ENCODE measurements at regions not wholly inside any gene's neighbourhood (a gene's known extent, or its start where the extent isn't known, plus 50 kb on each side); places are given as distances from the start of the nearest gene placed in this dataset.

- Histone ChIP-seq H3K9me3 (ENCODE audit: control insufficient read depth, insufficient read depth, low read length) (no peaks in the 10 kb centered on the region), H3K4me3 (ENCODE audit: low read depth, low read length) (no peak overlapping the region), H3K36me3 (ENCODE audit: control insufficient read depth, insufficient read depth, low read length) (no peaks in the 10 kb centered on the region), H3K27me3 (ENCODE audit: control insufficient read depth, insufficient read depth, low read length) (no peaks in the 10 kb centered on the region), H3K27ac (ENCODE audit: low read depth, low read length) (no peak overlapping the region), H3K4me1 (ENCODE audit: control insufficient read depth, insufficient read depth, low read length) (no peaks in the 10 kb centered on the region)
- WGBS (ENCODE audit: insufficient coverage), result no CpG with 5 or more reads among the region's 2 CpGs
- no peak for DNase-seq (ENCODE audit: low read depth in 4 of 6, low spot score in 6 of 6)
Observed at GRCh38 chr2:180730976-180731375, 249.4 kb upstream of the UBE2E3 start.

DNA sequence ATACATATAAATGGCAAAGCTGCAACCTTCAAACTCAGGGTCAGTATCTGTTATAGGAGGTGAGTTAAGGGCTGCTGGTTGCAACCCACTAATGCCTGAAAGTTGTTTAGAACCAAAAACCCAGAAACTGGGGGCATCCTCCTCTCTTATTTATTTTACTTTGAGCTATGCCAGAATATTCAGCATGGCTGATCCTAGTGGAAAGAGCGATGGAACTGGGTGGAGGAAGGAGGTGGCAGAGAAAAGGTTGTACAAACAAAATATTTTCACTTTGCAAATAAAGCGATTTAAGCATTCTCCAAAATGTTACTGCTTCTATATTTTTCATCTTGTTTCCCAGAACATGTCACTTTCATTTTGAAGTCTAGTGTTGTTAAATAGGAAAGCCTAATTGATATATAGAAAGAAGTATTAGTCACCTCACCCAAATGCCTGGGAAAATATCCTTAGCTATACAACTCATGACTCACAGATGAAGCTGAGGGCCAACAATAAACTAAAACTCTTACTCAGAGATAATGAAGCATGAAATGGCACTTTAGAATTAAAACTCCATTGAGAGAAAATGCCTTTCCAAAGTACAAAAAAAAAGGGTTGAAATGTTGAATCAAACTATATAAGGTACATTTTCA, 251.4 kb upstream of the UBE2E3 start:
- no peaks in the 10 kb centered on the region for H3K36me3 ChIP-seq (ENCODE audit: control insufficient read depth, insufficient read depth, low read length)
- no peaks in the 10 kb centered on the region for H3K4me1 ChIP-seq (ENCODE audit: control insufficient read depth, insufficient read depth, low read length)
- H3K27me3 ChIP-seq (ENCODE audit: control insufficient read depth, insufficient read depth, low read length), result no peaks in the 10 kb centered on the region
- no CpG with 5 or more reads among the region's 2 CpGs for WGBS (ENCODE audit: insufficient coverage)
- no peaks in the 10 kb centered on the region for H3K9me3 ChIP-seq (ENCODE audit: control insufficient read depth, insufficient read depth, low read length)
- H3K27ac ChIP-seq (ENCODE audit: low read depth, low read length), result no peak overlapping the region
- DNase-seq (ENCODE audit: low read depth in 4 of 6, low spot score in 6 of 6), result no peak
- H3K4me3 ChIP-seq (ENCODE audit: low read depth, low read length), result no peak overlapping the region

DNA sequence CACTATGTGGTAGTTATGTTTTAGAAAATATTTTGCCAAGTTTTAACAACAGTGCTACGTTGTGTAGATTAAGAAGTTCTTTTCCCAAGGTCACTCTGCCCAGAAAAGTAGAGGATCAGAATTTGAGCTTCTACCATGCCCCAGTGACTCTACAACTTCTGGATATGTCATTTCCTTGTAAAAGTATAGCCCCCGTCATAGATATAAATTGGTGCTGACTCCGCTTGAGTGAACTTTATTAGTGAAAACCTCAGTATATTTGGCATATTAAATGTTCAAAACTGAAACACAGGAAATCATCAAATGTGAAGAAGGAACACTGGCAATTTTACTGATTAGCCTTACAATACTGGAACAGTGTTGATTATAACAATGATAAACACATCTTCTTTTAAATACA, 256.7 kb upstream of the UBE2E3 start:
- Histone ChIP-seq H3K4me3 (ENCODE audit: low read depth, low read length) (no peak overlapping the region), H3K9me3 (ENCODE audit: control insufficient read depth, insufficient read depth, low read length) (no peaks in the 10 kb centered on the region), H3K27ac (ENCODE audit: low read depth, low read length) (no peak overlapping the region), H3K4me1 (ENCODE audit: control insufficient read depth, insufficient read depth, low read length) (no peaks in the 10 kb centered on the region), H3K27me3 (ENCODE audit: control insufficient read depth, insufficient read depth, low read length) (no peaks in the 10 kb centered on the region), H3K36me3 (ENCODE audit: control insufficient read depth, insufficient read depth, low read length) (no peaks in the 10 kb centered on the region)
- DNase-seq (ENCODE audit: low read depth in 4 of 6, low spot score in 6 of 6), result no peak
- no CpG with 5 or more reads among the region's 3 CpGs for WGBS (ENCODE audit: insufficient coverage)

DNA sequence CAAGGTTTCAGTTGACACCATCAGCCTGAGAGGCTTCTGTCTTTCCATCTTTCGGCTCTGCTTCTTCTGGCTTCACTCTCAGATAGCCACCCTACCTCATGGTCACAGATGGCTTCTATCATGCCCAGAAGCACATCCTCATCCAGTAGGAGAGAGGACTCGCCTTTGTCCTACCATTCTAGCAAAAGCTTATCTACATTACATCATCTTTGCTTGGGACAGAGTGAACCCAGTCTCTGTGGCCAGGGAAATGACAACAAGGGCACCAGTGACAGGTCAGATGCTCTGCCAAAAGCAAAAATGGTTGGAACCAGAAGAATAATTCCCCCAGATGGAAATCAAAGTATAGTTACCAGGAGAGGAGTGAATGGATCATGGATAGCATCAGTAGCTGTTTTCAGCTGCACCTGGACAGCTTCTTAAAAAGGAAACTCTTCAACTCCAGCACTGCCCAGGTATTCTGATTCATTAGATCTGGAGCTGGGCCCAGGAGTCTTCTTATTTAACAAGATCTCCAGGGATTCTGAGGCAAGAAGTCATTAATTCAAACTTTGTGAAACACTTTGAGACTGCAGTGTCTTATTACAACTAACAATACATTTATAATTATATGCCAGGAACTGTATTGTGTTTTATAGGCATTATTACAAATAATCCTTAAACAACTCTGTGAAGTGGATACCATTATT, 257.7 kb upstream of the UBE2E3 start:
- H3K36me3 ChIP-seq (ENCODE audit: control insufficient read depth, insufficient read depth, low read length), result no peaks in the 10 kb centered on the region
- no peak overlapping the region for H3K4me3 ChIP-seq (ENCODE audit: low read depth, low read length)
- H3K4me1 ChIP-seq (ENCODE audit: control insufficient read depth, insufficient read depth, low read length), result no peaks in the 10 kb centered on the region
- no peak overlapping the region for H3K27ac ChIP-seq (ENCODE audit: low read depth, low read length)
- 89% methylated on average over 1 of the region's 2 CpGs for WGBS (ENCODE audit: insufficient coverage)
- no peaks in the 10 kb centered on the region for H3K9me3 ChIP-seq (ENCODE audit: control insufficient read depth, insufficient read depth, low read length)
- no peak for DNase-seq (ENCODE audit: low read depth in 4 of 6, low spot score in 6 of 6)
- H3K27me3 ChIP-seq (ENCODE audit: control insufficient read depth, insufficient read depth, low read length), result no peaks in the 10 kb centered on the region

- H3K36me3 ChIP-seq (ENCODE audit: control insufficient read depth, insufficient read depth, low read length), result no peaks in the 10 kb centered on the region
- H3K27me3 ChIP-seq (ENCODE audit: control insufficient read depth, insufficient read depth, low read length), result no peaks in the 10 kb centered on the region
- no peaks in the 10 kb centered on the region for H3K4me1 ChIP-seq (ENCODE audit: control insufficient read depth, insufficient read depth, low read length)
- DNase-seq (ENCODE audit: low read depth in 4 of 6, low spot score in 6 of 6), result no peak
- no peak overlapping the region for H3K27ac ChIP-seq (ENCODE audit: low read depth, low read length)
- H3K4me3 ChIP-seq (ENCODE audit: low read depth, low read length), result no peak overlapping the region
- no peaks in the 10 kb centered on the region for H3K9me3 ChIP-seq (ENCODE audit: control insufficient read depth, insufficient read depth, low read length)
- no CpG with 5 or more reads among the region's 1 CpG for whole genome bisulfite sequencing (ENCODE audit: insufficient coverage)
Observed at GRCh38 chr2:180720829-180721228, 259.6 kb upstream of the UBE2E3 start.

DNA sequence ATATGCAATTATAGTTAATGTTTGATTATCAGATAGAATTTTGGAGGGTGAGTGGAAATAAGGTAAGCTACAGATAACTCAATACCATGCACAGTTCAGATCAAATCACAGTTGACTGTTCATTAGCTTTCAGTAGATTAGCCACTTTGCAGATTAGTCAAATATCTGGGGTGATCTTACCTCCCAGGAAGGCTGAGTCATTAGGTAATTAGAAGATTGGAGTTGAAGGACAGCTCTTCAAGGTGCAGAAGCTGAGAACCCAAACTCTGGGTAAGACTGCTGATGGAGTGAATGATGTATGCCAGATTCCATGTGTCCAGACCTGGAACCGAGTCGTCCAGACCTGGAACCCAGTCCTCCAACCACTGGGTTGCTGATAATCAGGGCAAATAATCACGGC, 262.8 kb upstream of the UBE2E3 start:
- no peaks in the 10 kb centered on the region for H3K9me3 ChIP-seq (ENCODE audit: control insufficient read depth, insufficient read depth, low read length)
- no peak overlapping the region for H3K27ac ChIP-seq (ENCODE audit: low read depth, low read length)
- no peaks in the 10 kb centered on the region for H3K27me3 ChIP-seq (ENCODE audit: control insufficient read depth, insufficient read depth, low read length)
- WGBS (ENCODE audit: insufficient coverage), result 100% methylated on average over 2 of the region's 3 CpGs
- H3K4me1 ChIP-seq (ENCODE audit: control insufficient read depth, insufficient read depth, low read length), result no peaks in the 10 kb centered on the region
- H3K4me3 ChIP-seq (ENCODE audit: low read depth, low read length), result no peak overlapping the region
- DNase-seq (ENCODE audit: low read depth in 4 of 6, low spot score in 6 of 6), result no peak
- no peaks in the 10 kb centered on the region for H3K36me3 ChIP-seq (ENCODE audit: control insufficient read depth, insufficient read depth, low read length)

DNA sequence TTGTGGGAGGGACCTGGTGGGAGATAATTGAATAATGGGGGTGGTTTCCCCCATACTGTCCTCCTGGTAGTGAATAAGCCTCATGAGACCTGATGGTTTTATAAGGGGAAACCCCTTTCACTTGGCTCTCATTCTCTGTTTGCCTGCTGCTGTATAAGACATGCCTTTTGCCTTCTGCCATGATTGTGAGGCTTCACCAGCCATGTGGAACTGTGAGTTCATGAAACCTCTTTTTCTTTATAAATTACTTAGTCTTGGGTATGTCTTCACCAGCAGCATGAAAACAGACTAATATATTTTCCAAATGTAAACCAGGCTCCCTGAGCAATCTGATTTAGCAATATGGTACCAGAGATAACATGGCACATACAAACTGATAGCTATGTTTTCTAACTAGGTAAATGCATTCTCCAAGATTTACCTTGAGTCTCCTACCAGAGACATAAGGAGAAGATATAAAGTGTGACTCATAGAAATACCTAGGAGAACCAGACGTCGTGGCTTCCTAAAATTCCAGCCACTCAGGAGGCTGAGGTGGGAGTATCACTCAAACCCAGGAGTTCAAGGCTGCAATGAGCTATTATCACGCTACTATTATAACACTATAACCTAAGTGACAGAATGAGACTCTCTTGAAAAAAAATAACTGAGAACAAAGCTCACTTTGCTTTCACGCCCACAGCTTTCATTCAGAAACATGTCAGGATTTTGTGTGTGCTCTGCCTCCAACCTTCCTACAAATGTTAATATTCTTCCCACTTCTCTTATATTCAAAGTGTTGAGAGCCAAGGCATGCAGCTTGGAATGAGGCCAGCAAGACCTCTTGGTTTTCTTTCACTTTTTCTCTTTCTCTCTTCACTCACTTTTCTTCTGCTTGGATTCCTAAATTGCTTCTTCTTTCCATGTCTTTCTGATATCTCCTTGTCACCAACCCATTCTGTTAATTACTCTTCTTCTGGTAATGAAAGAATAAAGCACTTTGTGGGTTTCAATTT, 263.9 kb upstream of the UBE2E3 start:
- Histone ChIP-seq H3K27ac (ENCODE audit: low read depth, low read length) (no peak overlapping the region), H3K9me3 (ENCODE audit: control insufficient read depth, insufficient read depth, low read length) (no peaks in the 10 kb centered on the region), H3K4me3 (ENCODE audit: low read depth, low read length) (no peak overlapping the region), H3K36me3 (ENCODE audit: control insufficient read depth, insufficient read depth, low read length) (no peaks in the 10 kb centered on the region), H3K27me3 (ENCODE audit: control insufficient read depth, insufficient read depth, low read length) (no peaks in the 10 kb centered on the region), H3K4me1 (ENCODE audit: control insufficient read depth, insufficient read depth, low read length) (no peaks in the 10 kb centered on the region)
- WGBS (ENCODE audit: insufficient coverage), result 83% methylated on average over 2 of the region's 4 CpGs
- DNase-seq (ENCODE audit: low read depth in 4 of 6, low spot score in 6 of 6), result no peak

DNA sequence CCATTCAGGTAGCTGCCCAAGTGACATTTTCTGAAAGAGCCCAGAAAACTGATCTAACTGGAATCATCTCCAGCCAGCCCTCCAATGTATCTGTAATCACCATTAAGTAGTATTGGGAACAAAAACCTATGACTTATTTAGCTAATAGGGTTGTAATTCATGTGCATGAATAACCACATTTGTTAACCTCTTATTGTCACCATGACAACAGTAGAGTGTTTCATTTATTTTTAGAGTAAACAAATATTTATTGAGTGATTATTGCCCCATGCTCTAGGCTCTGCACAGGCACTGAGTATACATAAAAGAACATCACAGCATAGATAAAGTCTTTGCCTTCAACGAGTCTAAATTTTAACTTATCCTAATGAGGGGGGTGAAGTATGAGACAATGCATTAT, 265.4 kb upstream of the UBE2E3 start:
- Histone ChIP-seq H3K9me3 (ENCODE audit: control insufficient read depth, insufficient read depth, low read length) (no peaks in the 10 kb centered on the region), H3K4me3 (ENCODE audit: low read depth, low read length) (no peak overlapping the region), H3K27me3 (ENCODE audit: control insufficient read depth, insufficient read depth, low read length) (no peaks in the 10 kb centered on the region), H3K36me3 (ENCODE audit: control insufficient read depth, insufficient read depth, low read length) (no peaks in the 10 kb centered on the region), H3K4me1 (ENCODE audit: control insufficient read depth, insufficient read depth, low read length) (no peaks in the 10 kb centered on the region), H3K27ac (ENCODE audit: low read depth, low read length) (no peak overlapping the region)
- no CpG with 5 or more reads among the region's 1 CpG for WGBS (ENCODE audit: insufficient coverage)
- no peak for DNase-seq (ENCODE audit: low read depth in 4 of 6, low spot score in 6 of 6)

DNA sequence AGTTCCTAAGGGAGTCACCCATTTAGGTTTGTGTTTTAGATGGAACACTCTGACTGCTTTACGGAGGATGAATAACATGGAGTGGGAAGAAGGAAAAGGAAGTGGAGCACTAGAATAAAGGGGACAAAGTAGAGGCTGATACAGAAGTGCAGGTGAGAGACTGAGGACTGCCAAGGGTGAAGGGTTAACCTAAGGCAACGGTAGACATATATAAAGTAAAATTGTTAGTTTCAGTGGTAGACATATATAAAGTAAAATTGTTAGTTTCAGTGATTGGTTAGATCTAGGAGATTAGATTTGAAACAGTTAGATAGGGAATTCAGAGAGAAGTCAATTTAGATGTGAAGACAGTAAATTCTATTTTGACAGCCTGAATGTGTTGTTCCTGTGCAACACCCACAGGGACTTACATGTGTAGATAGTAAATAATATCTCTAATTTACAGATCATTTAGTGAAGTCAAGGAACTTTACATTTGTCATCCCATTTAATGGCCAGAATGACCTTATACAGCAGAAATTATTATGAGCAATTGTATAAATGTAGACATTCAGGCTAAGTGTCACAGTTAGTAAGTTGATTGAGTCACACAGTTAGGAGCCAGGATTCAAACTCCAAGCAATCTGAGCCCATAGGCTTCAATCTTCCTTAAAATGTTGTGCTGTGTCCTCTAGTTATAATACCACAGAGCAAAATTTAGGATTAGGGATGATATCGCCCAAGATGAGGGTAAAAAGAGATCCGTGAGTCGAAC, 270.8 kb upstream of the UBE2E3 start:
- H3K4me1 ChIP-seq (ENCODE audit: control insufficient read depth, insufficient read depth, low read length), result no peaks in the 10 kb centered on the region
- DNase-seq (ENCODE audit: low read depth in 4 of 6, low spot score in 6 of 6), result no peak
- WGBS (ENCODE audit: insufficient coverage), result 94% methylated on average over 2 of the region's 5 CpGs
- H3K27ac ChIP-seq (ENCODE audit: low read depth, low read length), result no peak overlapping the region
- H3K27me3 ChIP-seq (ENCODE audit: control insufficient read depth, insufficient read depth, low read length), result no peaks in the 10 kb centered on the region
- H3K36me3 ChIP-seq (ENCODE audit: control insufficient read depth, insufficient read depth, low read length), result no peaks in the 10 kb centered on the region
- no peaks in the 10 kb centered on the region for H3K9me3 ChIP-seq (ENCODE audit: control insufficient read depth, insufficient read depth, low read length)
- no peak overlapping the region for H3K4me3 ChIP-seq (ENCODE audit: low read depth, low read length)
